HG03520 (cell line): ENCODE measurements at regions not wholly inside any gene's neighbourhood (a gene's known extent, or its start where the extent isn't known, plus 50 kb on each side); places are given as distances from the start of the nearest gene placed in this dataset.
"Not testable (repeated sequence)": the region's sequence is repeated elsewhere in the genome, so short reads cannot be mapped to it uniquely, and the experiment has no call there.

Experiments
- ATAC-seq: cut with Tn5 transposase; IDR thresholded peaks from one replicate; pipeline ENCODE4 v1.9.1; 2021; ENCODE audit warnings: mild to moderate bottlenecking, moderate library complexity; ENCODE audit not compliant: unreplicated experiment

GRCh38 chr9:18256568-18256967 is 217.4 kb upstream of the ADAMTSL1 start:
- no peak for ATAC-seq

GRCh38 chr9:18260521-18260920 is 213.4 kb upstream of the ADAMTSL1 start:
- no peak for ATAC-seq

GRCh38 chr9:18261181-18261580 is 212.8 kb upstream of the ADAMTSL1 start:
- no peak for ATAC-seq

- no peak for ATAC-seq
These were observed 210.6 kb upstream of the ADAMTSL1 start for GRCh38 chr9:18263377-18263776.

GRCh38 chr9:18268381-18268780 is 205.6 kb upstream of the ADAMTSL1 start:
- ATAC-seq: no peak

GRCh38 chr9:18269561-18269960 is 204.4 kb upstream of the ADAMTSL1 start:
- ATAC-seq: no peak

- no peak for ATAC-seq
These were observed 199.3 kb upstream of the ADAMTSL1 start for GRCh38 chr9:18274693-18275092.

GRCh38 chr9:18275313-18275990 is 198.5 kb upstream of the ADAMTSL1 start:
- ATAC-seq: no peak

- no peak for ATAC-seq
These were observed 192.7 kb upstream of the ADAMTSL1 start for GRCh38 chr9:18281291-18281690.

GRCh38 chr9:18294229-18294628 is 179.7 kb upstream of the ADAMTSL1 start:
- no peak for ATAC-seq

- no peak for ATAC-seq
These were observed 177.3 kb upstream of the ADAMTSL1 start for GRCh38 chr9:18296702-18297055.

- no peak for ATAC-seq
These were observed 176.7 kb upstream of the ADAMTSL1 start for GRCh38 chr9:18297056-18297841.

GRCh38 chr9:18299449-18299848 is 174.5 kb upstream of the ADAMTSL1 start:
- ATAC-seq: no peak

GRCh38 chr9:18305167-18305806 is 168.7 kb upstream of the ADAMTSL1 start:
- not testable (repeated sequence) for ATAC-seq

- ATAC-seq: no peak
These were observed 159.6 kb upstream of the ADAMTSL1 start for GRCh38 chr9:18314316-18314715.

- ATAC-seq: no peak
These were observed 156.1 kb upstream of the ADAMTSL1 start for GRCh38 chr9:18317896-18318295.

- ATAC-seq: no peak
These were observed 154.0 kb upstream of the ADAMTSL1 start for GRCh38 chr9:18319918-18320445.

GRCh38 chr9:18324928-18325745 is 148.8 kb upstream of the ADAMTSL1 start:
- ATAC-seq: no peak

GRCh38 chr9:18325746-18326011 is 148.3 kb upstream of the ADAMTSL1 start:
- ATAC-seq: not testable (repeated sequence)

- no peak for ATAC-seq
These were observed 146.8 kb upstream of the ADAMTSL1 start for GRCh38 chr9:18327121-18327520.
